C4-2B (cell line): ENCODE measurements at regions not wholly inside any gene's neighbourhood (a gene's known extent, or its start where the extent isn't known, plus 50 kb on each side); places are given as distances from the start of the nearest gene placed in this dataset.

Experiments used
- ZFX ChIP-seq: fragments of 450-650 bp; IDR thresholded peaks from 2 replicates; pipeline ENCODE4 v1.6.1; 2017
- TF ChIP-seq, protein P1 (sequence below): fragments of 450-650 bp; conservative IDR thresholded peaks from 2 replicates; pipeline ENCODE4 v1.5.1; 2017; ENCODE audit warnings: mild to moderate bottlenecking

DNA sequence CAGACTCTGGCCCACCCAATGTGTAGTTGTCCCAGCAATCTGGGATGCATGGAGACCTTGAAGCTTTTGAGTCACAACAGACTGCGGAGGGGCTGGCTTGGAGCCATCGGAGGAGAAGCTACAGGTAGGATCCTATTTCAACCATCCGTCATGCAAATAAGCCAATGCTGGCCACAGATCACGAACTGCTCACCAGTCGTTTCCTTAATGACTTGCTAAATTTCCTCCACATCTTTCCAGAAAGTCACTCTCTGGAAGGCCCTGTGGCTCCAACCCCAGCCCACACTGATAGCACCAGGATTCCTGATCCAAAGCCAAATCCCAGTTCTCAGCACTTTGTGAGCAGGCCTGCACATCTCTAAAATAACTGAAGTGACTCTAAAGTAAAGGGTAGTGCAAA lies 321.3 kb downstream of the RAB28 start:
- TF ChIP-seq, protein P1, sequence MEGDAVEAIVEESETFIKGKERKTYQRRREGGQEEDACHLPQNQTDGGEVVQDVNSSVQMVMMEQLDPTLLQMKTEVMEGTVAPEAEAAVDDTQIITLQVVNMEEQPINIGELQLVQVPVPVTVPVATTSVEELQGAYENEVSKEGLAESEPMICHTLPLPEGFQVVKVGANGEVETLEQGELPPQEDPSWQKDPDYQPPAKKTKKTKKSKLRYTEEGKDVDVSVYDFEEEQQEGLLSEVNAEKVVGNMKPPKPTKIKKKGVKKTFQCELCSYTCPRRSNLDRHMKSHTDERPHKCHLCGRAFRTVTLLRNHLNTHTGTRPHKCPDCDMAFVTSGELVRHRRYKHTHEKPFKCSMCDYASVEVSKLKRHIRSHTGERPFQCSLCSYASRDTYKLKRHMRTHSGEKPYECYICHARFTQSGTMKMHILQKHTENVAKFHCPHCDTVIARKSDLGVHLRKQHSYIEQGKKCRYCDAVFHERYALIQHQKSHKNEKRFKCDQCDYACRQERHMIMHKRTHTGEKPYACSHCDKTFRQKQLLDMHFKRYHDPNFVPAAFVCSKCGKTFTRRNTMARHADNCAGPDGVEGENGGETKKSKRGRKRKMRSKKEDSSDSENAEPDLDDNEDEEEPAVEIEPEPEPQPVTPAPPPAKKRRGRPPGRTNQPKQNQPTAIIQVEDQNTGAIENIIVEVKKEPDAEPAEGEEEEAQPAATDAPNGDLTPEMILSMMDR = no peak
- TF ChIP-seq ZFX = no peak
